K562 (cell line): ENCODE measurements at regions not wholly inside any gene's neighbourhood (a gene's known extent, or its start where the extent isn't known, plus 50 kb on each side); places are given as distances from the start of the nearest gene placed in this dataset.

Experiments
- ATAC-seq: fragments of 200-7000 bp; cut with Tn5 transposase; 3 replicates; pipeline ENCODE4 v1.9.1; 2020; ENCODE audit warnings: moderate library complexity
- BruUV-seq: library from RNA; stranded (reverse); fragments of 400-500 nt; replicated peaks from 2 replicates; lab custom pipeline; 2021; lab: Mats Ljungman, UMichigan
- CTCF ChIA-PET: fragments of 300-600 bp; formaldehyde crosslinking; extraction: SDS; loops from one replicate; lab custom pipeline; 2021; ENCODE audit warnings: low intra/inter-chr PET ratio; lab: Yijun Ruan, JAX
- POLR2A ChIA-PET: fragments of 300-600, 350-650 bp; sonication (Branson Sonifier 250); formaldehyde crosslinking; extraction: SDS; loops from one replicate; lab custom pipeline; 2021; ENCODE audit warnings: antibody characterized with exemption, inconsistent platforms; lab: Yijun Ruan, JAX
- DNase-seq, 4 experiments: peaks; one replicate each; pipeline versions ENCODE4 v3.0.0 to v3.0.0-alpha.2; 2011 to 2018; ENCODE audit warnings: low spot score in 3 of 4, mixed read lengths in 3 of 4; ENCODE audit errors: extremely low read depth in 1 of 4
- FAIRE-seq: peaks from 2 replicates; lab custom pipeline; 2011; peaks lifted over from hg19 to GRCh38; lab: Jason Lieb, UNC
- H2AFZ ChIP-seq: 2 replicates; pipeline ENCODE4 v1.6.0; 2011; ENCODE audit warnings: low read depth, low read length, control low read depth, inconsistent platforms
- H3K27ac ChIP-seq: fragments of 200-600 bp; 3 replicates; pipeline ENCODE4 v1.8.0; 2011; ENCODE audit warnings: low read depth, mild to moderate bottlenecking, control low read depth, inconsistent platforms, low read length, moderate library complexity, mixed read lengths; ENCODE audit errors: extremely low read depth
- H3K27me3 ChIP-seq, 2 experiments: fragments of 300-600 bp in 1 of 2; 2 replicates in 1 of 2; 3 replicates in 1 of 2; pipeline versions ENCODE4 v1.6.0 to v1.8.0; 2011; ENCODE audit warnings: inconsistent platforms in 2 of 2, low read length in 2 of 2, mild to moderate bottlenecking in 1 of 2, mixed read lengths in 1 of 2, moderate library complexity in 1 of 2; ENCODE audit not compliant: control insufficient read depth in 2 of 2, insufficient read depth in 2 of 2
- H3K36me3 ChIP-seq: fragments of 300-600 bp; 3 replicates; pipeline ENCODE4 v1.8.0; 2011; ENCODE audit warnings: mild to moderate bottlenecking, low read length, inconsistent platforms; ENCODE audit not compliant: control insufficient read depth, insufficient read depth
- H3K4me1 ChIP-seq, 2 experiments: fragments of 200-600 bp in 1 of 2; replicated peaks in 1 of 2; 2 replicates in 1 of 2; 3 replicates in 1 of 2; pipeline versions ENCODE4 v1.5.1 to v1.8.0; 2011; ENCODE audit warnings: inconsistent platforms in 2 of 2, low read length in 2 of 2, mild to moderate bottlenecking in 1 of 2, mixed read lengths in 1 of 2, moderate library complexity in 1 of 2; ENCODE audit not compliant: control insufficient read depth in 2 of 2, insufficient read depth in 2 of 2
- H3K4me2 ChIP-seq: 2 replicates; pipeline ENCODE4 v1.6.1; 2011; ENCODE audit warnings: low read length, control low read depth, inconsistent platforms, mixed read lengths; ENCODE audit not compliant: insufficient read depth
- H3K4me3 ChIP-seq: fragments of 200-600 bp; sonication (generic), shearing (Covaris generic); 2 replicates; pipeline ENCODE4 v1.5.1; 2016; ENCODE audit warnings: control low read depth, inconsistent platforms
- H3K79me2 ChIP-seq: fragments of 200-600 bp; 3 replicates; pipeline ENCODE4 v1.8.0; 2011; ENCODE audit warnings: low read length, inconsistent platforms; ENCODE audit not compliant: control insufficient read depth, insufficient read depth
- H3K9ac ChIP-seq, 2 experiments: 2 replicates each; pipeline versions ENCODE4 v1.6.0 to v1.6.1; 2011; ENCODE audit warnings: low read depth in 2 of 2, low read length in 2 of 2, control low read depth in 1 of 2, inconsistent platforms in 1 of 2, mild to moderate bottlenecking in 1 of 2, mixed read lengths in 1 of 2; ENCODE audit not compliant: insufficient read depth in 1 of 2
- H3K9me1 ChIP-seq: one replicate; pipeline ENCODE4 v1.6.0; 2011; ENCODE audit warnings: inconsistent platforms, mild to moderate bottlenecking, low read length, moderate library complexity; ENCODE audit not compliant: control insufficient read depth, insufficient read depth
- H3K9me3 ChIP-seq: replicated peaks from 2 replicates; pipeline ENCODE4 v1.5.1; 2011; ENCODE audit warnings: low read depth, low read length, inconsistent platforms; ENCODE audit not compliant: control insufficient read depth, insufficient read depth
- H4K20me1 ChIP-seq: replicated peaks from 2 replicates; pipeline ENCODE4 v1.6.1; 2011; ENCODE audit warnings: low read length, inconsistent platforms, mixed read lengths; ENCODE audit not compliant: control insufficient read depth, insufficient read depth
- CBX3 ChIP-seq, 2 experiments: IDR thresholded peaks; 1 replicate in 1 of 2; 2 replicates in 1 of 2; pipeline ENCODE4 v1.6.1; 2012; ENCODE audit warnings: inconsistent platforms in 2 of 2, low read length in 2 of 2, borderline replicate concordance in 1 of 2, control low read depth in 1 of 2
- ELF4 ChIP-seq: fragments of 450-650 bp; formaldehyde crosslinking; IDR thresholded peaks from 2 replicates; pipeline ENCODE4 v1.4.0; 2022; ENCODE audit warnings: missing genetic modification characterization
- MAFK ChIP-seq: IDR thresholded peaks from 2 replicates; pipeline ENCODE4 v1.6.1; 2011; ENCODE audit warnings: low read length, improper control_type of control experiment
- SNRNP70 ChIP-seq: fragments of 200-400 bp; formaldehyde crosslinking; optimal IDR thresholded peaks from 2 replicates; pipeline ENCODE3; 2017; ENCODE audit warnings: low read depth, low read length
- SP1 ChIP-seq: sonication (generic); formaldehyde crosslinking; IDR thresholded peaks from 2 replicates; pipeline ENCODE4 v1.8.1; 2022; ENCODE audit warnings: mild to moderate bottlenecking, missing genetic modification reagents
- ZBTB11 ChIP-seq, 3 experiments: fragments of 200-800 bp in 1 of 3; fragments of 250-450 bp in 1 of 3; fragments of 450-650 bp in 1 of 3; sonication (Bioruptor Pico) in 1 of 3; sonication (Bioruptor generic) in 1 of 3; formaldehyde crosslinking in 1 of 3; IDR thresholded peaks; 2 replicates each; pipeline versions ENCODE4 v1.6.1 to v1.8.0; 2016 to 2022; ENCODE audit warnings: mild to moderate bottlenecking in 2 of 3, missing genetic modification characterization in 2 of 3, missing compliant biosample characterization in 1 of 3, moderate library complexity in 1 of 3
- ZC3H4 ChIP-seq: sonication (generic); formaldehyde crosslinking; IDR thresholded peaks from 2 replicates; pipeline ENCODE4 v1.9.0; 2021; ENCODE audit warnings: missing genetic modification reagents, borderline replicate concordance
- WGBS: fragments of 100-300 bp; shearing (Covaris generic); methylation state at CpG from one replicate; pipeline ENCODE4 v1.1.6; 2016; ENCODE audit warnings: low coverage, mixed read lengths; ENCODE audit not compliant: insufficient coverage; ENCODE audit errors: missing lambda C conversion rate; 5-methylcytosine and 5-hydroxymethylcytosine counted together
- in situ Hi-C: fragments of 300-500 bp; cut with MboI; formaldehyde crosslinking; loops from 4 replicates; pipeline ENCODE4 v1.15.0; 2018; ENCODE audit warnings: inconsistent platforms, mixed read lengths
- intact Hi-C: fragments of 100-400 bp; cut with micrococcal nuclease; formaldehyde crosslinking; loops from 2 replicates; pipeline ENCODE4 v1.14.2; 2022

- ChIA-PET POLR2A (no interaction called here), CTCF (no interaction called here)
- ATAC-seq (no peak), FAIRE-seq (no peak), DNase-seq (no peak)
- no peak overlapping the region for H3K27ac ChIP-seq
- no peaks in the 10 kb centered on the region for H3K79me2 ChIP-seq
- H3K9me3 ChIP-seq = no peaks in the 10 kb centered on the region
- no peak overlapping the region for H2AFZ ChIP-seq
- H3K9ac ChIP-seq = no peak overlapping the region
- in situ Hi-C loops (no loop called here), intact Hi-C loops (no loop called here)
- no peak overlapping the region for H3K4me2 ChIP-seq
- TF ChIP-seq CBX3 (IDR thresholded peaks at IDR 0.05; ENCODE audit: borderline replicate concordance in 1 of 2, low read length in 2 of 2) (no peak), SNRNP70 (no peak), ZBTB11 (CRISPR knock-in tag; IDR thresholded peaks at IDR 0.05) (no peak), ELF4 (CRISPR knock-in tag) (no peak), ZC3H4 (CRISPR knock-in tag) (no peak), MAFK (no peak), SP1 (CRISPR knock-in tag) (no peak)
- BruUV-seq = no TSS peak
- no peaks in the 10 kb centered on the region for H3K9me1 ChIP-seq
- H3K36me3 ChIP-seq = no peaks in the 10 kb centered on the region
- WGBS = 4% methylated on average over 5 of the region's 5 CpGs
- peaks cover 0 to 8% of the 10 kb centered on the region in 2 experiments; a peak in 2 of 5 replicates for H3K4me1 ChIP-seq
- peaks cover 17 to 20% of the 10 kb centered on the region in 2 experiments for H3K27me3 ChIP-seq
- H4K20me1 ChIP-seq = no peaks in the 10 kb centered on the region
- H3K4me3 ChIP-seq = no peak overlapping the region
These were observed 63.2 kb upstream of the TMEM17 start for GRCh38 chr2:62568983-62569837.
